Progenitor cell of endocrine pancreas (in vitro differentiated cells): ENCODE measurements at regions not wholly inside any gene's neighbourhood (a gene's known extent, or its start where the extent isn't known, plus 50 kb on each side); places are given as distances from the start of the nearest gene placed in this dataset.

ENCODE experiments used
- DNase-seq: peaks from one replicate; pipeline ENCODE4 v3.0.0; 2021; ENCODE audit warnings: low spot score; ENCODE audit not compliant: unreplicated experiment
- H3K27ac Mint-ChIP-seq: 2 replicates; pipeline ENCODE4 v1.8.0; 2021; ENCODE audit warnings: mild to moderate bottlenecking, moderate library complexity, mixed read lengths
- H3K27me3 Mint-ChIP-seq: 2 replicates; pipeline ENCODE4 v1.8.0; 2021; ENCODE audit warnings: mixed read lengths
- H3K36me3 Mint-ChIP-seq: 2 replicates; pipeline ENCODE4 v1.8.0; 2022; ENCODE audit warnings: mixed read lengths; ENCODE audit not compliant: insufficient read depth
- H3K4me1 Mint-ChIP-seq: 2 replicates; pipeline ENCODE4 v1.8.0; 2021; ENCODE audit warnings: low read depth, mixed read lengths
- H3K4me3 Mint-ChIP-seq: 2 replicates; pipeline ENCODE4 v1.8.0; 2021; ENCODE audit warnings: low read depth, mild to moderate bottlenecking, moderate library complexity, mixed read lengths
- H3K9me3 Mint-ChIP-seq: 2 replicates; pipeline ENCODE4 v1.8.0; 2021; ENCODE audit warnings: low read depth, mixed read lengths
- TF ChIP-seq, protein P1 (sequence below): fragments of 200-600 bp; sonication (generic); IDR thresholded peaks from one replicate; pipeline ENCODE4 v1.5.0; 2021; ENCODE audit warnings: antibody characterized with exemption, mild to moderate bottlenecking; ENCODE audit not compliant: unreplicated experiment

DNA sequence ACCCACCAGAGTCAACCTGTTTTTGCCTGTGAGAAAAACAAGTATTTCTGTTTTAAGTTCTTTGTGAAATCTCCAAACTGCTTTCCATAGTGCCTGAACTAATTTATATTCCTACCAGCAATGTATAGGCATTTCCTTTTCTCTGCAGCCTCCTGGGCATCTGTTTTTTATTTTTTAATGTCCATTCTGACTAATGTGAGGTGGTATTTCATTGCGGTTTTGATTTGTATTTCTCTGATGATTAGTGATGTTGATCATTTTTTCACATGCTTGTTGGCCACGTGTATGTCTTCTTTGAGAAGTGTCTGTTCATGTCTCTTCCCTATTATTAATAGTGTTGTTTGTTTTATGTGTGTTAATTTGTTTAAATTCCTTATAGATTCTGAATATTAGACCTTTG is 820.5 kb downstream of the MCTP2 start:
- TF ChIP-seq, protein P1, sequence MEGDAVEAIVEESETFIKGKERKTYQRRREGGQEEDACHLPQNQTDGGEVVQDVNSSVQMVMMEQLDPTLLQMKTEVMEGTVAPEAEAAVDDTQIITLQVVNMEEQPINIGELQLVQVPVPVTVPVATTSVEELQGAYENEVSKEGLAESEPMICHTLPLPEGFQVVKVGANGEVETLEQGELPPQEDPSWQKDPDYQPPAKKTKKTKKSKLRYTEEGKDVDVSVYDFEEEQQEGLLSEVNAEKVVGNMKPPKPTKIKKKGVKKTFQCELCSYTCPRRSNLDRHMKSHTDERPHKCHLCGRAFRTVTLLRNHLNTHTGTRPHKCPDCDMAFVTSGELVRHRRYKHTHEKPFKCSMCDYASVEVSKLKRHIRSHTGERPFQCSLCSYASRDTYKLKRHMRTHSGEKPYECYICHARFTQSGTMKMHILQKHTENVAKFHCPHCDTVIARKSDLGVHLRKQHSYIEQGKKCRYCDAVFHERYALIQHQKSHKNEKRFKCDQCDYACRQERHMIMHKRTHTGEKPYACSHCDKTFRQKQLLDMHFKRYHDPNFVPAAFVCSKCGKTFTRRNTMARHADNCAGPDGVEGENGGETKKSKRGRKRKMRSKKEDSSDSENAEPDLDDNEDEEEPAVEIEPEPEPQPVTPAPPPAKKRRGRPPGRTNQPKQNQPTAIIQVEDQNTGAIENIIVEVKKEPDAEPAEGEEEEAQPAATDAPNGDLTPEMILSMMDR = no peak
- DNase-seq = no peak
- peaks cover 43% of the 10 kb centered on the region for H3K9me3 Mint-ChIP-seq
- no peak overlapping the region for H3K4me3 Mint-ChIP-seq
- H3K4me1 Mint-ChIP-seq = no peaks in the 10 kb centered on the region
- H3K36me3 Mint-ChIP-seq = peaks cover 4% of the 10 kb centered on the region
- no peak overlapping the region for H3K27ac Mint-ChIP-seq
- no peaks in the 10 kb centered on the region for H3K27me3 Mint-ChIP-seq

DNA sequence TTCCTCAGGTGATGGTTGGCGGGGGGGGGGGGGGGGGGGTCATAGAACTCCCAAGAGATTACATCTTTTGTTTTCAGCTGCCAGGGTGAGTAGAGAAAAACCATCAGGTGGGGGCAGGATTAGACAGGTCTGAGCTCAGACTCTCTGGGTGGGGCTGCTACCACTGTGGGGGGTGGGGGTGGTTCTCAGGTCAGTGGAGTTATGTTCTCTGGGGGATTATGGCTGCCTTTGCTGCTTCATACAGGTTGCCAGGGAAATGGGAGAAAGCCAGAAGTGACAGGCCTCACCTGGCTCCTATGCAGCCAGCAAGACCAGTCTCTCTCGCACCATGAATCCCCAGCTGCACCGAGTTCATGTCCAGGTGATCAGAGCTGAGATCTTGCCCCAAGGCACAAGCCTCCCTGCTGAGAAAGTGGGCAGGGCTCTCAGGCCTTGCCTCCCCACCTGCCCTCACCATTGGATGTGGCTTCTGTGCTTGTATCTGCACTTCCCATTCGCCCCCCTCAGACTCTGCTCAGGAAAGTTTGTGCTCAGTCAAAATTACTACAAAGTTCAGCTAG is 828.1 kb downstream of the MCTP2 start:
- H3K9me3 Mint-ChIP-seq = peaks cover 16% of the 10 kb centered on the region
- no peaks in the 10 kb centered on the region for H3K4me1 Mint-ChIP-seq
- no peak overlapping the region for H3K27ac Mint-ChIP-seq
- TF ChIP-seq, protein P1 = no peak
- no peaks in the 10 kb centered on the region for H3K27me3 Mint-ChIP-seq
- no peak overlapping the region for H3K4me3 Mint-ChIP-seq
- H3K36me3 Mint-ChIP-seq = no peaks in the 10 kb centered on the region
- DNase-seq = no peak

DNA sequence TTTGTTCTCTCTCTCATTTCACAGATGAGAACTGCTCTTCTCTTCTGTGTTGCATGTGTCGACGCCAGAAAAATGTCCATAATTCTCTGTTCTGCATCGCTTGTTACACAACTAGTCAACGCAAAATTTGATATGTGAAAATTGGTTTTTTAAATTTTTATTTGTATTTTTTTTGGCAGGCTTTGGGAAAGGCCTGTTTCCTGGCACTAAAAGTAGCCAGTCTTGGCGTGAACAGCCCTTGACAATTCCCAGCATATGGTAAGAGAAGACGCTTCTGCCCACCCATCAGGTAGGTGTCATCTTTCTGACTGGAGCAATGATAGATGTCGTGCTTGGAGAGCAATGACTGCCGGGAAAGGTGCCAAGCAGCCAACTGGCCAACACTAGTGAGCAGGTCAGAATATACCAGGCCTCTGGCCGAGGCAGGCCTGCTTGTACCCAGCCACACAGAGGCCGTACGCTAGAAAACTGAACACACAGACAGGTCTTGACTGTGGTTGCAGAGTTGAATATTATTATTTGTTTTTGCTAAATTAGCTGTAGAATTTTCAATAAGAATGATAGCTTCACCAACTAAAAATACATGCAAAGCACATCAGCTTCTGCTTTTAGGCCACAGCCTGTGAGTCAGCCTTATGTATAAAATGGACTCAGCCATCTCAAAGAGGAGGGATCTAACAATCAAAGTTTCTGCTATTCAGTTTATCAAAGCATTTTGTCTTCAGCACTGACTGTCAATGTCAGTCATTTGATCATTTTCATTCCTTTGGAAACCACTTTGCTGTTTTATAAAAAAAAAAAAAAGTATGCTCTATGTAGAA is 837.5 kb downstream of the MCTP2 start:
- H3K36me3 Mint-ChIP-seq = peaks cover 5% of the 10 kb centered on the region
- no peaks in the 10 kb centered on the region for H3K27me3 Mint-ChIP-seq
- H3K9me3 Mint-ChIP-seq = peaks cover 19% of the 10 kb centered on the region
- H3K4me1 Mint-ChIP-seq = no peaks in the 10 kb centered on the region
- no peak for DNase-seq
- TF ChIP-seq, protein P1 = no peak
- no peak overlapping the region for H3K4me3 Mint-ChIP-seq
- no peak overlapping the region for H3K27ac Mint-ChIP-seq

DNA sequence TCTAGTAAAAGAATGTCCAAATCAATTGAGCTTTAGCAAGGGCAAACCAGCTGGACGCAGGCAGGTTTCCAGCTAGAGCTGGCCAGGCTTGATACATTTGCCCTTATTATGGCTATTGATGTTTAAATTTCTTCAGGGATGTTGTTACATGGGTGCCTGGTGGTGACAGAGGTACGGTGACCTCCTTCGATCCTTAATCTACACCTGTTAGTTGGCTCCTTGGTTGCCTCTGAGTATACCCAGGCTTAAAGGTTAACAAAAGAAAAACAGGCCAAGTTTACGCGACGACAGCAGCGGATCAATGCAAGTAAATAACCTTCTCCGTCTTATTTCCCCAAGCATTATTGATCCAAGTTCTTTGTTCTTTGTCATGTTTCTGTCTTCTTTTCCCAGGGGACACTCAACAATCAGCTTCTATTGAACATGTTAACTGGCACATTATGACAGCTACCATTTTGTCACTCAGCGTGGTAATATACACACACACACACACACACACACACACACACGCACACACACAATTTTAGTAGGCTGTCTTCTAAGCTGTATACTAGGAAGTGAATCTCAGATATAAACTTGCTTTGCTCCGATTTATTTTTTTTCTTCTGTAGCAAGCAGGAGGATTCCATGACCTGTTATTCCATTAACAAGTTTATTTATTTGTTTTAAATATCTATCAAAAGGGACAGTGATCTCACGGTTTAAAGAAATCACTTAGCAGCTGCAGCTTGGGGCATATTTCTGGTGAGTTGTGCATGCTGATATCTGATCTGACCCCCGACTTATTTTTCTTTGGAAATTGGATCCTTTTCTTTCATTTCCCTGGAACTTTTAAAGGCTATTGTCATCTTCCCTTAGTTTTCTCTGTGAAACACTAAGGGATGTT is 844.7 kb downstream of the MCTP2 start:
- TF ChIP-seq, protein P1 = no peak
- H3K4me3 Mint-ChIP-seq = peak overlapping the region; percentile 27
- H3K27me3 Mint-ChIP-seq = no peaks in the 10 kb centered on the region
- no peaks in the 10 kb centered on the region for H3K9me3 Mint-ChIP-seq
- H3K27ac Mint-ChIP-seq = peak overlapping the region; percentile 93
- peaks cover 2% of the 10 kb centered on the region for H3K36me3 Mint-ChIP-seq
- no peak for DNase-seq
- H3K4me1 Mint-ChIP-seq = peaks cover 27% of the 10 kb centered on the region

DNA sequence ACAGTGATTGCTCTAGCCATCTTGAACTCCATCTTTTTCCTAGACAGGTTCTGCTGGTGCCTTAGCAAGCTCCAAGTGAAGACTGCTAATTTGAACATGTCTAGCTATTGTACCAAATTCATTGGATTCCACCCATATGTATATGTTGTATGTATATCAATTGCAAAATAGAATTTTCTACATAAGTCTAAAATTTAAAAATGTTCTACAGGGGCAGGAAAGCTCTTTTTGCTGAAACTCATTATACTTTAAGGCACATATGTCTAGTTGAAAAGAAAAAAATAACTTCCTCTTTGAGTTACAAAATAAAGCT is 845.3 kb downstream of the MCTP2 start:
- H3K27ac Mint-ChIP-seq = no peak overlapping the region
- H3K36me3 Mint-ChIP-seq = peaks cover 2% of the 10 kb centered on the region
- no peaks in the 10 kb centered on the region for H3K27me3 Mint-ChIP-seq
- no peak overlapping the region for H3K4me3 Mint-ChIP-seq
- peaks cover 27% of the 10 kb centered on the region for H3K4me1 Mint-ChIP-seq
- TF ChIP-seq, protein P1 = no peak
- H3K9me3 Mint-ChIP-seq = no peaks in the 10 kb centered on the region
- DNase-seq = no peak
